ENCODE measurements at regions not wholly inside any gene's neighbourhood (a gene's known extent, or its start where the extent isn't known, plus 50 kb on each side); places are given as distances from the start of the nearest gene placed in this dataset.

DNA sequence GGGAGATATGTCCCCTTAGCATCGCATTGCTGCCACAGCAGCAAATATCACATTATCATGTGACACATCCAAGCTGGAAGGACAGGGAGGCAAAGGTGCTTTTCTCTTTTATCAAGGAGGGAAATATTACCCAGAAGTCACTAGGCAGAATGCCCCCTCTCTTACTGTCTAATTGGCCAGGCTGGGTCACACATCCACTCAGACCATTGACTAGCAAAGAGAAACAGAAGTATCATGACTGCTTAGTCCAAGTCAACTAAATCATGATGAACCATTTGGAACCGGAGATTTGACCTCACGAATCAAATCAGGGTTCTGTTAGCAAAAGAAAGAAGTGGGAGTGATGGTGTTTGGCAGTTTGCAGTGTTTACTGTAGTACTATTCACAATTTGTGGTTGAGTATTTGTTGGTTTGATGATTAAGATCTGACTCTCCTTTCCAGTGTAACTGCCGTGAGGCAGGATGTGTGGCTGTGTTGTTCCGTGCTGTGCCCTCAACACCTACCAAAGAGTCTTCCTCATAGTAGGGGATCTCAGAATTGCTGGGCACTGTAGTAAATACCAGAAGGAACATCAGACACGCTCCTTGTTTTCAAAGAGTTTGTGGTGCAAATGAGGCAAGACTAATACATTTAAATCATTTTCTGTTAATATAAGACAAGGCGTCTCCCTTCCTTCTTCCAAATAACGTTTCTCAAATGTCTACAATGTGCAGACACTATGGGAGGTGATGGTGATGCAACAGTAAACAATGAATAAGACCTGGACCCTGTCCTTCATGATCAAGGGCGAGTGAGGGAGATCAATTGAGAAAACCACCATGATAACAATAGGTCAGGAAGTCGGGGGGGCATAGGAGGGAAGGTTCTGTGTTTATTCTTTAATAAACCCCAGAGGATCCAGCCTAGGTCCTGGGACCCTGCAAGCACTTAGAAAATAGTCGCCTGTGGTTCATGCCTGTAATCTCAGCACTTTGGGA lies 194.4 kb upstream of the CRY1 start:
- DNase-seq, result no peak

DNA sequence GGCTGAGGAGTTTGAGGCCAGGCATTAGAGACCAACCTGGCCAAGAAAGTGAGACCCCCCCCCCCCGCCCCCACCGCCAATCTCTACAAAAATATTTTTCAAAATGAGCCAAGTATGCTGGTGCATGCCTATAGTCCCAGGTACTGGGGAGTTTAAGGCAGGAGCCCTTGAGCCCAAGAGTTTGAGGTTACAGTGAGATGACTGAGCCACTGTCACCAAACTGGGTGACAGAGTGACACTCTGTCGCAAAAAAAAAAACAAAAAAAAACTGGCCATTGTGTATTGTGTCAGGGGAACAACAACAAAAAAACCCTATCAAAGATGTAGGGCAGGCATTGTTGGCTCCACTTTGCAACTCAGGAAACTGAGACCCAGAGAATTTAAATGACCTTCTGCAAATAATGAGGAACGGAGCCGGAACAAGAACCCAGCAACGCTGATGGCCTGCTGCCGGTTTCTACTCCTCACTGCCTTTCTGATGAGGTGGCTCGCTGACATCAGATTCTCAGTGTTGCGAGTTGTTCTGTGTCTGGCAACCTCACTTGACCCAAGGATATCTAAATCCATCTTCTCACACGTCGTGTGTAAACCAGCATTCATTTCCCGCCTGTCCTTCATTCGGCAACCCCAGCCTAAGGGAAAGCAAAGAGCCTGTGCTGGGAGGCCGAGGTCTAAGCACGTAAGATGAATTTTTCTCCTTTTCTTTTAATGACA lies 195.2 kb upstream of the CRY1 start:
- DNase-seq, result no peak

DNA sequence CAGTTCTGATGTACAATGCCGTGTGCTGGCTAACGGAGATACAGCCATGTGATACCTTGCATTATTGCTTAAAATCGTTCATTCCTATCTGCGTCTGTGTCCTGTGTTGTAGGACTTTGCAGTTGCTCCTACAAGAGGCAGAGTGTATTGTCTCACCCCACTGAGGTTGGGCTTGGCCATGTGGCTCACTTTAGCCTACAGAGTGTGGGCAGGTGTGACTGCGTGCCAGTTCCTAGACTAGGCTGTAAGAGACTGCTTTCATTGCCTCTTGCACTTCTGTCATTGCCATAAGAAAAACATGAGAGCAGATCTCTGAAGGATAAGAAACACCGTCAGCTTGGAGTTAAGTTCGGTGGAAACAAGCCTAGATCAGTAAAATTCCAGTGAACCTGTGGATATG lies 197.7 kb upstream of the CRY1 start:
- DNase-seq, result no peak

DNA sequence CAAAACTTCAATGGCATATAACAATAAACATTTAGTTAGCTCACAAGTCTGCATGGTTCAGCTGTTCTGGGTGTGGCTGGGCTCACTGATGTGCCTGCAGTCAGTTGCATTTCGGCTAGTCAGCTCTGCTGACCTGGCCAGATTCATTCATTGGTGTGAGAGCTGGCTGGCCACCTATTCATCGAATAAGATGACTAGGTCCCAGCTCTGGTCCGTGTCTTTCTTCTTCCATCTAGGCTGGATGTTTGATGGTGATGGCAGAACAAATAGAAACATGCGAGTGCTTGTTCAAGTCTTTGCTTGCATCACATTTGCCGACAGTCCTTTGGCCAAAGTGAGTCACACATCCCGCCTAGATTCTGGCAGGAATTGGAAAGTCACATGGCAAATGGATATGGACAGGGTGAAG lies 203.3 kb upstream of the CRY1 start:
- DNase-seq, result no peak

DNA sequence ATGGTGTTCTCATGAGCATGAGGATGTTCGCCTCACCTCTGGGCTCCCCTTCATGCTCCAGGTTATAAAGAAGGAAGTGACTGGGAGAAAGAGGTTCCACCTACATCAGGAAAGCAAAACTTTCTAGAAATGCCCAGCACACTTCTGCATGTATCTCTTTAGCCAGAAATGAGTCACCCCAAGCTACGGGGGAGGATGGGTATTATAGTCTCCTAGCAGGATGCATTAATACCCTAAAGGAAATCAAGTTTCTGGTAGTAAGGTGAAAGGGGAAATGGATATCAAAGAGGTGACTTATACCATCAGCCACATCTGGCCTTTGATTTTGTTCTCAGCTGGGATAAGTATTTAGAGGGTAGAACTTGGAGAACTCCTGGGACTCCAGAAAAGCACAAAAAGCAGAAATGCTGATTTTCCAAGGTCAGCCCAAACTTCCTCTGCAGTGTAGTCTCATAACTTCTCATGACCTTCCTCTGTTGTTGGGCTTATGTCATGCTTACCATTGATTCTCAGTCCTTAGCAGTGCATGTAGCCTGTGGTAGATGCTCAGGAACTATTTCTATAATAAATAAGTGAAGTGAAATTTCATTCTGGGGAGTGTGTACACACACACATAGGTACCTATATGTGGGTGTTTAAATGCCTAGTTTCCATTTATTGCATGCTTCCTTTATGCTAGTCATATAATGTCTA lies 209.4 kb upstream of the CRY1 start:
- no peak for DNase-seq

DNA sequence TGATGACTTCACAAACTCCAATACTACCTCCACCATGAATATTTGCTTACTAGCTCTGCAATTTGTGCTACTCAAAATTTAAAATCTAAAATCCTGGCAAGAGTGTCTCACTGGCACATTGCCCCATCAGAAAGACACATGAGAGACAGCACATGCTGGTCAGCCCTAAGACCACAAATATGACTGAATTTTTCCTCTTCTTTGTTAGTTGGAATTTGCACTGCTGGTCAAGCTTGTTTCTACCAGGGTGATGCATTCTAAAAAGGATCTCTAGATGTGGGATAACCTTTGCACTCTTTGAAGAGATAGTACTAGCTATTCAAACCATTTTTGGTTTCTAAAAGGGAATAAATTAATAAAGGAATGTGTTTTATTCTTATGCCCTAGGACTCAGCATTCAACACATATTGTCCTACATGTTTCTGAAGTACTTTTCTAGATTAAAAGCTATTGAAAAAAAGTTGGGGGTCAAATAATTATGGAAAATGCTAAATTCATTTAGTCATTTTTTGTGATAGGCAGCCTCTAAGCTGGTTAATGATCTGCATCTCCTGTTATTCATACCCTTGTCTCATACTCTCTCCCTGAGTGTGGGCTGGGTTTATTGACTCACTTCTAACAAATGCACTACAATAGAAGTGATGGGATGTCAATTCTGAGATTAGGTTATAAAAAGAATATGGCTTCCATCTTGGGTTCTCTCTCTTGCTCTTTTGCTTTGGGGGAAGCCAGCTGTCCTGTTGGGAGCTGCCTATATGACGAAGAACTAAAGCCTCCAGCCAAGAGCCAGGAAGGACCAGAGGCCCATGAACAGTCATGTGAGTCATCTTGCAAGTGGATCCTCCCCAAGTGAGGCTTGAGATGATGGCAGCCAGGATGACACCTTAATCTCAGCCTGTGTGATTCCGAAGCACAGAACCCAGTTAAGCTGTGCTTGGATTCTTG lies 211.5 kb upstream of the CRY1 start:
- no peak for DNase-seq

DNA sequence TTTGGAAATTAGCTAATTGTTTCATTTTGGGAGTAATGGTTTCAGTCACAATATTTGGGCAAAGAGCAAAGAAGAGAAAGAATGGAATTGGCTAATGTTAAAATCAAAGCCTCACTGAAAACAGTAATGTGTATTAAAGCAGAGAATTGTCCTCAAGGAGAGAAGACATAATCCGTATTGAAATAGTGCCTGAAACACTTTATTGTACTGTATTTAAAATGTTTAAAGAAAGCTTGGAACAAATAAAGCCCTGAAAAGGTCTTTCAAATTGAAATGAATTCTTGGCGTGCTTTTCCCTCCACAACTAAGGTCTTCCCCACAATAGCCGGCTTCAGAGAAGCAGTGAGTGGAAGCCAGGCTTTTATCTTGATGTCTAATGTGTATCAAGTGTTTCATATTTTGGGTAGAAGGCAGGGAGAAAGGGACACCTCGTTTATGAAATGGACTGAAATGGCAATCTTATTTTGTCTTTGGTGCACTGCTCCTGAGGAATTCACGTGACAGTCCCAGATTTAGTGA lies 212.9 kb upstream of the CRY1 start:
- no peak for DNase-seq

DNA sequence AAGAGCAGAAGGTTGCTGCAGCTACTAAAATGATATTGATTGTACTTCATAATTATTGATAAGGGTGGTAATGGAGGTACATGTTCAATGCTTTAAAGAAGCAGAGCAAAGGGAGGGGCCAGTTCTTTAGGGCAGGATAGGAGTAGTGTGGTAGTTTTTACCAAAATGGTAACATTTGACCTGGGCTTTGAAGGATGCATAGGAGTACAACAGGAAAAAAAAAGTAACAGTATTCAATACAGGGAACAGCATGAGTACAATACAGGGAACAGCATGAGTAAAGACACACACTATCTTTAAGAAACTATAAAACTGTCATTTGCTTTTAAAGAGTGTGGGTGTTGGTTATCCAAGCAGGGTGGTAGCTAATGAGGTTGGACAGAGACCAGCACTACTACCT lies 215.0 kb upstream of the CRY1 start:
- no peak for DNase-seq

DNA sequence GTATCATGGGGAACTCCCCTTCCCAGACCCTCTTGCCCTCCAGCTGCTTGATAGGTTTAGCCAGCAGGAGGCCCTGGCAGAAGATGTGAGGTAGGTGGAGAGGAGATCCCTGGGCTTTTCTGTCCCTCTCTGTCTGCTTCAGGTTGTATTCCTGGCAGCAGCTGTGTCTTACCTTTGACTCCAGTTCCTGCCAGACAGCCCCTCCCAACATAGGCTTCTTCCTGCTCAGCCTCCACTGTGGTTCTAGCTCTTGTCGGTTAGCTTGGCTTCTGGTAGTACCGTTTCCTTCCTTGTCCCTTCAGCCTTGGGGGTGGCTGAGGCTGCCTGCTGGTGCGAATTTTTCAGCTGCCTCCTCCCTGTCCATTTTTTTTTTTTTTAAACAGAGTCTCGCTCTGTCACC lies 215.7 kb upstream of the CRY1 start:
- DNase-seq, result peak in 1 of 4 experiments; percentile 3

DNA sequence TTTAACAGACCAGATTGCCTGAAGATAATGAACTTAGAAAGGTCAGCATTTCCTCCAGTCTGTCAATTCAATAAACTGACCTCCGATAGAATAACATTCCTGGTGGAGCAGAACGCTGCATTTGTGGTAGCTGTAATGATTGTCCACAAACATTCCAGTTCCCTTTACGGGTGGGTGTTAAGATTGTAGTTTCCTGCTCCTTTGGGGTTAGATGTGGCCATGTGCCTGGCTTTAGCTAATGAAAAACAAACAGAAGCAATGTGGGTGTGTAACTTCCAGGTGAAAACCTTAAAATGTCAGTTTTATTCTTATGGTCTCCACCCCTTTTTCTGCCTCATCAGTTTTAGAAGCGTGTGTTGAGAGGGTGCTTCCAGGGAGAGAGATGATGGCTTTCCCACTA lies 217.3 kb upstream of the CRY1 start:
- DNase-seq, result no peak

DNA sequence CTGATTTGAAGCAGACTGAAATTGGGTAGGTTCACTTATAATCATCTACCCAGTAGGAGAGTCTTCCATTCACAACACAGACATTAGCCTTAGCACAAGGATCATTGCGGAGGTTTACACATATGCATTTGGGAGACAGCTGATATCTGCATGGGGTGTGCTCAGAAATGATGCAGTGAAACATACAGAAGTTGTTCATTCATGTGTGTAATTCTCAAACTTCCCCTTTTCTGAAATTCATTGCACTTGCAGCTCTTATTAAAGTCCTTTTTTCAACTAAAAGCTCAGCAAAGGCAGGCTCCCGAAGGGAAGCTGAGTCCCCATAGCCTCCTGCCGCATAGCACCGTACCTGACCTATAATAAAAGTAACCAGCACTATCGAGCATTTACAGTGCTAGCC lies 218.3 kb upstream of the CRY1 start:
- no peak for DNase-seq

DNA sequence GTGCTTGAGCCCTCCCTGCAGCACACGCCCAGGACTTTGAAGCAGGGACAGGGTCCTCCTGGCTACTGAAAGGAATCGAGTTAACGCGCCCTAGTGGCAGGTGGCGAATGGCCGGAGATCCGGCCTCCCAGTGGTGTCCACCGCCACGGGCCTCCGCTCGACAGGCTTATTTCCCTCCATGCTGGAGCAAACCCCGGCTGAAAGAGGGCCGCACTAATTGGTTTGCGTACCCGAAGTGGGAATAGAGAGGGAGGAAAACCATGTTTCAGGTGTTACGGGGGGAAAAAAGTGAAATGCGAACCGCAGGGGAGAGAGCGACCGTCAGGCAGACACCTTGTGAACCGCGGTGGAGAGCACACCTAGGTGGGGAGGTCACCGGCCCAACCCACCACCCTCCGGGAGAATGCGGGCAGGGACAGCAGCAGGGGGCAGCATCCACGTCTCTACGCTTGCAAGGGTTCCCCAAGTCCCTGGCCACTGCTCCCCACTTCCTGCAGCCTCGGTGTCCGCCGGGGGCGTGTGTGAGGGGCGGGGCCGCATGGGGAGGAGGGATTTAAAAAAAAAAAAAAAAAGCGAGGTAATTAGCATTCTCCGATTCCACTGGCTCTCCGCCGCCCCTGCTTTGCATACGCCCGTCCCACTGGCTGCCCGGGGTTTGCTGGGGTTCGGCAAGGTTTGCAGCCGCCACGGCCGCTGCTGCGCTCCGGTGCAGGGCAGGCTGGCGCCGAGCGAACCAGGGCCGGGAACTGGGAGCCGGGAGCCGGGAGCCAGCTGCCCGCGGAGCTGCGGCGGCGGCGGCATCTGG lies 224.6 kb upstream of the CRY1 start:
- peak; percentile 46 to 83 (median 64) for DNase-seq

DNA sequence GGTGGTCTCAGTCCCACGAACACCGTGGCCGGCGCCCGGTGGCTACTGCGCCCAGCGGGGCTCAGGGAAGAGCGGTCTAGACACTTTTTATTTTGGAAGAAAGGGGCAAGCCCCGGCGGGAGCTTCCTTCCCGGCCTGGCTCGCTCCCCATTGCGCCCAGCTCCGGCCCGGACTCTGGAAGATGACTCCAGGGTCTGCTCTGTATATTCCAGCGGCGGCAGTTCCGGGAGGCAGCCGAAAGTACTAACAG lies 225.1 kb upstream of the CRY1 start:
- peak in 1 of 4 experiments; percentile 10 for DNase-seq

DNA sequence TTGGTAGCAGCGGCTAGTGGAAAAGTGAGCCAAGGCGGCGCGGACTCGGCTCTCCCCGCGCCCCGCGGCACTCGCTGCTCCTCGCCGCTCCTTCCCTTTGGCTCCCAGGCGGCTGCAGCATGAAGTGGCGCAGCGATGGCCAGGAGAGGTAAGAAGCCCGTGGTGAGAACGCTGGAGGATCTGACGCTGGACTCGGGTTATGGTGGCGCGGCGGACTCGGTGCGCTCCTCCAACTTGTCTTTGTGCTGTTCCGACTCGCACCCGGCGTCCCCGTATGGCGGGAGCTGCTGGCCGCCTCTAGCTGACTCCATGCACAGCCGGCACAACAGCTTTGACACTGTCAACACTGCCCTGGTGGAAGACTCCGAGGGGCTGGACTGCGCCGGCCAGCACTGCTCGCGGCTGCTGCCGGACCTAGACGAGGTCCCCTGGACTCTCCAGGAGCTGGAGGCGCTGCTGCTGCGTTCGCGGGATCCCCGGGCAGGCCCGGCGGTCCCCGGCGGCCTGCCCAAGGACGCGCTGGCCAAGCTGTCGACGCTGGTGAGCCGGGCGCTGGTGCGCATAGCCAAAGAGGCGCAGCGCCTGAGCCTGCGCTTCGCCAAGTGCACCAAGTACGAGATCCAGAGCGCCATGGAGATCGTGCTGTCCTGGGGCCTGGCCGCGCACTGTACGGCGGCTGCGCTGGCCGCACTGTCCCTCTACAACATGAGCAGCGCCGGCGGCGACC lies 225.6 kb upstream of the CRY1 start:
- DNase-seq, result peak in 2 of 4 experiments; percentile 2 to 15

DNA sequence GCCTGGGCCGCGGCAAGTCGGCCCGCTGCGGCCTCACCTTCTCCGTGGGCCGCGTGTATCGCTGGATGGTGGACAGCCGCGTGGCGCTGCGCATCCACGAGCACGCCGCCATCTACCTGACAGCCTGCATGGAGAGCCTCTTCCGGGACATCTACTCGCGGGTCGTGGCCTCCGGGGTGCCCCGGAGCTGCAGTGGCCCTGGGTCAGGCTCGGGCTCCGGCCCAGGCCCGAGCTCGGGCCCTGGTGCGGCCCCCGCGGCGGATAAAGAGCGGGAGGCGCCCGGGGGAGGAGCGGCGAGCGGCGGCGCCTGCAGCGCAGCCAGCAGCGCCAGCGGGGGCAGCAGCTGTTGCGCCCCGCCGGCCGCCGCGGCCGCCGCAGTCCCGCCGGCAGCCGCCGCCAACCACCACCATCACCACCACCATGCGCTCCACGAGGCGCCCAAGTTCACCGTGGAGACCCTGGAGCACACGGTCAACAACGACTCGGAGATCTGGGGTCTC lies 226.2 kb upstream of the CRY1 start:
- no peak for DNase-seq

DNA sequence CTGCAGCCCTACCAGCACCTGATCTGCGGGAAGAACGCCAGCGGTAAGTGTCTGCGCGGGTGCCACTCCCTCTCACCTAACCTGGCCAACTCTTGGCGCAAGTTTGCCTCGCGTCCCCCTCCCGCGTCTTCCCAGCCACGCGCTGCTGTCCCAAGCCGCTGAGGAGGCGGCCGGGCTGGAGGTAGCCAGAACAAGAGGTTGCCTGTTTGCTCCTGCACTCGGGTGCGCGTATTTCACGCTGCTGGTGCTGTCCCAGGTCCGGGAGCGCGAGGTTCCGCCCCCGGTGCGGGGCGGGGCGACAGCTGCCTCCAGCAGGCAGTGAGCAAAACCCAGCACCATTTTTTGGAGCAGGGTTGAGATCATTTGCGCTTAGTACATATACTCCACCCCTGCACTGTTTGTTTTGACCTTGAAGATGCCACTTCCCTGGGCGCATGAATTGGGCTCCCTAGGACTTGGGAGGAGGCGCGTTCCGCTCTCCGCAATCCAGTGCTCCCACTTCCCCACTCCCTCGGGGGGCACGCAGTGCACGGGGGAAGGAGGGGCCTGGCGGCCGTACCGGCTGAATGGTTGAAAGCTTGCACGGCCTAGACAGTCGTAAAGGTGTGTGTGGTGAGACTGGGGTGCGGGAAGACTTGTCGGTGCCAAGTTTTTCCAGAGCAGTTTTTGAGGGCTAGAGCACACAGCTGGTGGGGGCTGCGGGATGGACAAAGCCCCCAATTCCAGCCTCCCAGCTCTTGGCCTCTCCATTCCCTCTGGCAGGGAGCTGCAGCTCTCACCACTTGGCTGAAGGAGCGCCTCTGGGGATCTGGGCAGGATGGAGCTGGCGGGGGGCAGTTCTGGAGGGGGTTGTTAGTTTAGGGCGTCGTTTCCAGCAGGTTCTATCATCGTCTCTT lies 226.9 kb upstream of the CRY1 start:
- peak; percentile 40 to 79 (median 59) for DNase-seq

DNA sequence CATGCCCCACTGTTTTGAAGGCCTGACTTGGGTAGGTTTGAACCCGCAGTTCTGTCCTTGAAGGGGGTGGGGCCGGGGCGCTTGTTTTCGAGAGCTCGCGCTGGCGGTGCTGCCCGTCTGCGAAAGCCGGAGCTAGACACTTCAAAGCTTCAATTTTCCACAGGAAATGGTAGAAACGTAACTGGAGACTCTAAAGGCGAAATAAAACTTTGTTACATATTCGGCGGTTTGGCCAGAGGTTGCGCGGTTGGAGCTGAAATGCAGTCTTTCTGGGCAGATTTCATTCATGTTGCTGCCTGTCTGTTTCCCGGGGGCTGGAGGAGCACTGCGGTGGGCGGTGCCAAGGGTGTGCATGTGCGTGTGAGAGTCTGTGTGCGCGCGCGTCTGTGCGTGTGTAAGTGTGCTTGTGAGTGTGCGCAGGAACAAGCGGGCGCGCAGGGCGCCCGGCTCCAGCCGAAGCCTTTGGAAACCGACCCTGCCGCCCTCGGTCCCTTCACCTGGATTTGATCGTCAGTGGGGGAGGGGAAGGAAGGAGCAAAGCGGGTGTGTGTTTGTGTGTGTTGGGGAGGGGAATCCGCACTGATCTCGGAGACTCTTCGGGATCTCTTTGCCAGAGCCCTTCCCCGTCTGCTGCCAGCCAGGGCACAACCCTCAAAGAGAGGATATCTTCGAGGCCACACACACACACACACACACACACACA lies 227.7 kb upstream of the CRY1 start:
- peak; percentile 28 to 74 (median 63) for DNase-seq

DNA sequence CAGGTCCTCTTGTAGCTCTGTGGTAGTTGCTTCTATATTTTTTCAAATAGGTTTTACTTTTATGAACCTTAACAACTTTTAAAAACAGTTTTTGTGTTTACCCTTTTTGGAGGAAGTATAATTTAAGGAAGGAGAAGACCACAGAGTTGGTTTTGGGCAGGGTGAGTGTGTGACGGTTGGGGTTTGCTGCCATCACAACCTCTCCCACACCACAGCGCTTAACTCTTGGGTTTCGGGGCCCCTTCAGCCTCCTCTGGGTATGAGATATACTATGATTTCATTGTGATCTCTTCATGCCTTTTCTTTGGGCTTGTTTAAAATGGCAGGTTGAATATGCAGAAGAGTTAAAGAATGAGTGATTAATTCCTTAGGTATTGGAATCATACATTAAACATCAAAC lies 228.7 kb upstream of the CRY1 start:
- DNase-seq, result peak in 1 of 4 experiments; percentile 3

Data from activated naive CD4-positive, alpha-beta T cell (primary cell).